ENCODE measurements at regions not wholly inside any gene's neighbourhood (a gene's known extent, or its start where the extent isn't known, plus 50 kb on each side); places are given as distances from the start of the nearest gene placed in this dataset.
A peak's percentile ranks its signal among the peaks of the same experiment; 100 is the strongest.

- Histone ChIP-seq H3K27me3 (ENCODE audit: control insufficient read depth in 3 of 3, insufficient read depth in 3 of 3, low read depth in 1 of 3, low read length in 3 of 3) (no peaks in the 10 kb centered on the region), H2AFZ (ENCODE audit: low read length) (no peak overlapping the region), H2BK15ac (ENCODE audit: low read length) (peak overlapping the region; percentile 3), H2BK120ac (ENCODE audit: low read depth, low read length) (no peak overlapping the region), H2BK5ac (ENCODE audit: low read length) (no peak overlapping the region), H3K9me3 (replicated peaks in 1 of 2; ENCODE audit: control insufficient read depth in 2 of 2, insufficient read depth in 1 of 2, low read depth in 1 of 2, low read length in 2 of 2) (no peaks in the 10 kb centered on the region), H3K4me3 (ENCODE audit: low read length in 2 of 2) (no peak overlapping the region), H3K9ac (ENCODE audit: low read depth, low read length, poor library complexity) (no peak overlapping the region), H3K4me1 (ENCODE audit: control insufficient read depth in 2 of 2, insufficient read depth in 1 of 2, low read depth in 1 of 2, low read length in 2 of 2) (peaks cover 13 to 20% of the 10 kb centered on the region in 2 donors), H3K27ac (replicated peaks; ENCODE audit: low read length) (no peak overlapping the region), H3K14ac (ENCODE audit: low read length) (no peak overlapping the region), H3K4me2 (ENCODE audit: insufficient read depth, low read length, poor library complexity, severe bottlenecking) (no peak overlapping the region), H3K36me3 (replicated peaks in 1 of 2; ENCODE audit: control insufficient read depth in 2 of 2, insufficient read depth in 2 of 2, low read length in 2 of 2) (no peaks in the 10 kb centered on the region), H3K79me1 (ENCODE audit: low read depth, low read length) (no peaks in the 10 kb centered on the region), H4K8ac (ENCODE audit: low read depth, low read length) (no peak overlapping the region), H3K18ac (ENCODE audit: low read length) (peak overlapping the region; percentile 49), H3K23ac (ENCODE audit: low read depth, low read length, poor library complexity) (no peak overlapping the region), H2BK12ac (ENCODE audit: low read length) (no peak overlapping the region), H4K91ac (ENCODE audit: low read depth, low read length, poor library complexity) (no peak overlapping the region), H3K4ac (ENCODE audit: low read length) (no peak overlapping the region), H2AK5ac (ENCODE audit: low read depth, low read length) (peak overlapping the region; percentile 86)
- no peak for DNase-seq (ENCODE audit: low spot score)
- WGBS, 2 donors (ENCODE audit: extremely low coverage in 2 of 2, insufficient read length in 2 of 2, insufficient replicate concordance in 1 of 2): no CpG with 5 or more reads among the region's 2 CpGs
Measured at GRCh38 chr3:127389913-127390312, 102.1 kb upstream of the PRR20G start.

GRCh38 chr3:127389420-127389819 is 101.6 kb upstream of the PRR20G start:
- Histone ChIP-seq H3K9ac (ENCODE audit: low read depth, low read length, poor library complexity) (no peak overlapping the region), H3K14ac (ENCODE audit: low read length) (no peak overlapping the region), H2BK5ac (ENCODE audit: low read length) (no peak overlapping the region), H3K79me1 (ENCODE audit: low read depth, low read length) (no peaks in the 10 kb centered on the region), H3K4ac (ENCODE audit: low read length) (no peak overlapping the region), H3K4me1 (ENCODE audit: control insufficient read depth in 2 of 2, insufficient read depth in 1 of 2, low read depth in 1 of 2, low read length in 2 of 2) (peaks cover 12 to 19% of the 10 kb centered on the region in 2 donors), H4K91ac (ENCODE audit: low read depth, low read length, poor library complexity) (no peak overlapping the region), H2BK120ac (ENCODE audit: low read depth, low read length) (no peak overlapping the region), H2BK12ac (ENCODE audit: low read length) (no peak overlapping the region), H3K23ac (ENCODE audit: low read depth, low read length, poor library complexity) (no peak overlapping the region), H2AK5ac (ENCODE audit: low read depth, low read length) (peak overlapping the region; percentile 86), H3K27ac (replicated peaks; ENCODE audit: low read length) (no peak overlapping the region), H2BK15ac (ENCODE audit: low read length) (peak overlapping the region; percentile 3), H3K18ac (ENCODE audit: low read length) (no peak overlapping the region), H3K4me2 (ENCODE audit: insufficient read depth, low read length, poor library complexity, severe bottlenecking) (no peak overlapping the region), H4K8ac (ENCODE audit: low read depth, low read length) (no peak overlapping the region), H3K9me3 (replicated peaks in 1 of 2; ENCODE audit: control insufficient read depth in 2 of 2, insufficient read depth in 1 of 2, low read depth in 1 of 2, low read length in 2 of 2) (no peaks in the 10 kb centered on the region), H3K36me3 (replicated peaks in 1 of 2; ENCODE audit: control insufficient read depth in 2 of 2, insufficient read depth in 2 of 2, low read length in 2 of 2) (no peaks in the 10 kb centered on the region), H2AFZ (ENCODE audit: low read length) (no peak overlapping the region), H3K27me3 (ENCODE audit: control insufficient read depth in 3 of 3, insufficient read depth in 3 of 3, low read depth in 1 of 3, low read length in 3 of 3) (no peaks in the 10 kb centered on the region), H3K4me3 (ENCODE audit: low read length in 2 of 2) (no peak overlapping the region)
- no CpG with 5 or more reads among the region's 10 CpGs for WGBS, 2 donors (ENCODE audit: extremely low coverage in 2 of 2, insufficient read length in 2 of 2, insufficient replicate concordance in 1 of 2)
- DNase-seq (ENCODE audit: low spot score): no peak

GRCh38 chr3:127388427-127388826 is 100.6 kb upstream of the PRR20G start:
- Histone ChIP-seq H3K4me3 (ENCODE audit: low read length in 2 of 2) (no peak overlapping the region), H3K79me1 (ENCODE audit: low read depth, low read length) (no peaks in the 10 kb centered on the region), H2BK120ac (ENCODE audit: low read depth, low read length) (no peak overlapping the region), H3K14ac (ENCODE audit: low read length) (no peak overlapping the region), H3K4me2 (ENCODE audit: insufficient read depth, low read length, poor library complexity, severe bottlenecking) (no peak overlapping the region), H3K4me1 (ENCODE audit: control insufficient read depth in 2 of 2, insufficient read depth in 1 of 2, low read depth in 1 of 2, low read length in 2 of 2) (peaks cover 12 to 19% of the 10 kb centered on the region in 2 donors), H3K36me3 (replicated peaks in 1 of 2; ENCODE audit: control insufficient read depth in 2 of 2, insufficient read depth in 2 of 2, low read length in 2 of 2) (no peaks in the 10 kb centered on the region), H2BK15ac (ENCODE audit: low read length) (no peak overlapping the region), H3K23ac (ENCODE audit: low read depth, low read length, poor library complexity) (no peak overlapping the region), H3K9ac (ENCODE audit: low read depth, low read length, poor library complexity) (no peak overlapping the region), H3K27me3 (ENCODE audit: control insufficient read depth in 3 of 3, insufficient read depth in 3 of 3, low read depth in 1 of 3, low read length in 3 of 3) (no peaks in the 10 kb centered on the region), H4K91ac (ENCODE audit: low read depth, low read length, poor library complexity) (no peak overlapping the region), H2AFZ (ENCODE audit: low read length) (peak overlapping the region; percentile 19), H2BK12ac (ENCODE audit: low read length) (no peak overlapping the region), H3K27ac (replicated peaks; ENCODE audit: low read length) (no peak overlapping the region), H3K18ac (ENCODE audit: low read length) (peak overlapping the region; percentile 67), H3K4ac (ENCODE audit: low read length) (no peak overlapping the region), H3K9me3 (replicated peaks in 1 of 2; ENCODE audit: control insufficient read depth in 2 of 2, insufficient read depth in 1 of 2, low read depth in 1 of 2, low read length in 2 of 2) (no peaks in the 10 kb centered on the region), H4K8ac (ENCODE audit: low read depth, low read length) (no peak overlapping the region), H2AK5ac (ENCODE audit: low read depth, low read length) (peak overlapping the region; percentile 19), H2BK5ac (ENCODE audit: low read length) (no peak overlapping the region)
- DNase-seq (ENCODE audit: low spot score): no peak
- whole genome bisulfite sequencing, 2 donors (ENCODE audit: extremely low coverage in 2 of 2, insufficient read length in 2 of 2, insufficient replicate concordance in 1 of 2): no CpG with 5 or more reads among the region's 9 CpGs

GRCh38 chr3:127387556-127388153 is 99.8 kb upstream of the PRR20G start:
- Histone ChIP-seq H3K27me3 (ENCODE audit: control insufficient read depth in 3 of 3, insufficient read depth in 3 of 3, low read depth in 1 of 3, low read length in 3 of 3) (no peaks in the 10 kb centered on the region), H2AFZ (ENCODE audit: low read length) (no peak overlapping the region)

More at GRCh38 chr3:127387556-127388153, 99.8 kb upstream of the PRR20G start:
- peak overlapping the region; percentile 61 for H3K23ac ChIP-seq (ENCODE audit: low read depth, low read length, poor library complexity)
- H4K91ac ChIP-seq (ENCODE audit: low read depth, low read length, poor library complexity): no peak overlapping the region
- no peak overlapping the region for H3K4ac ChIP-seq (ENCODE audit: low read length)
- WGBS, 2 donors (ENCODE audit: extremely low coverage in 2 of 2, insufficient read length in 2 of 2, insufficient replicate concordance in 1 of 2): no CpG with 5 or more reads among the region's 8 CpGs
- peak overlapping the region; percentile 72 for H2BK15ac ChIP-seq (ENCODE audit: low read length)
- no peak overlapping the region for H2BK120ac ChIP-seq (ENCODE audit: low read depth, low read length)
- H3K9ac ChIP-seq (ENCODE audit: low read depth, low read length, poor library complexity): peak overlapping the region; percentile 51
- peak overlapping the region; percentile 74 for H3K14ac ChIP-seq (ENCODE audit: low read length)
- peak overlapping the region in 1 of 2 donors; percentile 29 for H3K4me3 ChIP-seq (ENCODE audit: low read length in 2 of 2)
- no peaks in the 10 kb centered on the region for H3K79me1 ChIP-seq (ENCODE audit: low read depth, low read length)
- H4K8ac ChIP-seq (ENCODE audit: low read depth, low read length): no peak overlapping the region
- peaks cover 0 to 7% of the 10 kb centered on the region in 2 donors for H3K9me3 ChIP-seq (replicated peaks in 1 of 2; ENCODE audit: control insufficient read depth in 2 of 2, insufficient read depth in 1 of 2, low read depth in 1 of 2, low read length in 2 of 2)
- peak overlapping the region; percentile 78 for H2AK5ac ChIP-seq (ENCODE audit: low read depth, low read length)
- H2BK12ac ChIP-seq (ENCODE audit: low read length): peak overlapping the region; percentile 31
- H3K4me2 ChIP-seq (ENCODE audit: insufficient read depth, low read length, poor library complexity, severe bottlenecking): no peak overlapping the region
- no peak overlapping the region for H3K27ac ChIP-seq (replicated peaks; ENCODE audit: low read length)
- peak overlapping the region; percentile 61 for H3K18ac ChIP-seq (ENCODE audit: low read length)
- peaks cover 12 to 14% of the 10 kb centered on the region in 2 donors for H3K4me1 ChIP-seq (ENCODE audit: control insufficient read depth in 2 of 2, insufficient read depth in 1 of 2, low read depth in 1 of 2, low read length in 2 of 2)
- H2BK5ac ChIP-seq (ENCODE audit: low read length): no peak overlapping the region
- H3K36me3 ChIP-seq (replicated peaks in 1 of 2; ENCODE audit: control insufficient read depth in 2 of 2, insufficient read depth in 2 of 2, low read length in 2 of 2): no peaks in the 10 kb centered on the region
- DNase-seq (ENCODE audit: low spot score): no peak

All from neuronal stem cell (in vitro differentiated cells).